Mesothelial cell of epicardium (in vitro differentiated cells): ENCODE measurements at regions not wholly inside any gene's neighbourhood (a gene's known extent, or its start where the extent isn't known, plus 50 kb on each side); places are given as distances from the start of the nearest gene placed in this dataset.

Source experiments
- DNase-seq, 2 experiments: peaks; one replicate each; pipeline ENCODE4 v3.0.0; 2021; ENCODE audit warnings: low spot score in 2 of 2; ENCODE audit not compliant: unreplicated experiment in 2 of 2
- H3K27ac Mint-ChIP-seq: 2 replicates; pipeline ENCODE4 v1.8.0; 2021; ENCODE audit warnings: mixed read lengths
- H3K27me3 Mint-ChIP-seq: 2 replicates; pipeline ENCODE4 v1.8.0; 2021; ENCODE audit warnings: low read depth, mixed read lengths
- H3K36me3 Mint-ChIP-seq: 2 replicates; pipeline ENCODE4 v1.8.0; 2021; ENCODE audit warnings: mixed read lengths
- H3K4me1 Mint-ChIP-seq: 2 replicates; pipeline ENCODE4 v1.8.0; 2021; ENCODE audit warnings: mixed read lengths
- H3K4me3 Mint-ChIP-seq: 2 replicates; pipeline ENCODE4 v1.8.0; 2021; ENCODE audit warnings: mild to moderate bottlenecking, moderate library complexity, mixed read lengths
- H3K9me3 Mint-ChIP-seq: 2 replicates; pipeline ENCODE4 v1.8.0; 2021; ENCODE audit warnings: mixed read lengths
- CTCF ChIP-seq: fragments of 200-600 bp; sonication (generic); IDR thresholded peaks from one replicate; pipeline ENCODE4 v1.5.0; 2021; ENCODE audit warnings: antibody characterized with exemption; ENCODE audit not compliant: unreplicated experiment

DNA sequence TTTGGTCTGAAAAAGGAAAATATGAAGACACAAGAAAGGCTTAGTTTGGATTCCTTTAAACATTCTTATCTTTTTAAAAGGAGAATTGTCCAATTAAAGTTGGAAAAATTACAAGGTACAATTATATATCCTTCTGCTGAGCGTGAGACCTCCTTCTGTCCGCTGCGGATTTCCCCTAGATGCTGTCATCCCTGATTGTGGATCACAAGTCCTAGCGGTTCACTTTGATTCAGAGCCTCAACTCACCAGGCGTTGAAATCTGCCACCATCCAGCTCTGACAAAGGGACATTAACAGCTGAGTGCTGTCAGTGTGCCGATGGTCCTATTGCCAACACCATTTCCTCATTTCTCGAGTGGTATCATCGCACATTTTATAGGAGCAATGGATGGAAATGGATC lies 73.1 kb upstream of the PTER start:
- Mint-ChIP-seq H3K36me3 (peaks cover 4% of the 10 kb centered on the region), H3K9me3 (peaks cover 26% of the 10 kb centered on the region), H3K27ac (no peak overlapping the region), H3K27me3 (peaks cover 5% of the 10 kb centered on the region), H3K4me1 (no peaks in the 10 kb centered on the region), H3K4me3 (no peak overlapping the region)
- no peak for DNase-seq
- TF ChIP-seq CTCF: no peak

- Mint-ChIP-seq H3K9me3 (peaks cover 4% of the 10 kb centered on the region), H3K36me3 (no peaks in the 10 kb centered on the region)
Observed at GRCh38 chr10:16367621-16368292, 69.1 kb upstream of the PTER start.

GRCh38 chr10:16381083-16381482 lies 55.7 kb upstream of the PTER start:
- no peak overlapping the region for H3K27ac Mint-ChIP-seq
- no peak for DNase-seq
- H3K4me1 Mint-ChIP-seq: no peaks in the 10 kb centered on the region
- H3K36me3 Mint-ChIP-seq: no peaks in the 10 kb centered on the region
- TF ChIP-seq CTCF: no peak
- no peaks in the 10 kb centered on the region for H3K9me3 Mint-ChIP-seq
- no peak overlapping the region for H3K4me3 Mint-ChIP-seq
- H3K27me3 Mint-ChIP-seq: peaks cover 11% of the 10 kb centered on the region

More at GRCh38 chr10:16367621-16368292, 69.1 kb upstream of the PTER start:
- Mint-ChIP-seq H3K27ac (no peak overlapping the region), H3K27me3 (peaks cover 8% of the 10 kb centered on the region), H3K4me3 (no peak overlapping the region), H3K4me1 (no peaks in the 10 kb centered on the region)
- no peak for DNase-seq
- TF ChIP-seq CTCF: no peak

- Mint-ChIP-seq H3K36me3 (no peaks in the 10 kb centered on the region), H3K27me3 (peaks cover 15% of the 10 kb centered on the region), H3K4me3 (no peak overlapping the region), H3K9me3 (no peaks in the 10 kb centered on the region), H3K27ac (no peak overlapping the region), H3K4me1 (no peaks in the 10 kb centered on the region)
- DNase-seq: no peak
- TF ChIP-seq CTCF: no peak
Observed at GRCh38 chr10:16384021-16384420, 52.8 kb upstream of the PTER start.

DNA sequence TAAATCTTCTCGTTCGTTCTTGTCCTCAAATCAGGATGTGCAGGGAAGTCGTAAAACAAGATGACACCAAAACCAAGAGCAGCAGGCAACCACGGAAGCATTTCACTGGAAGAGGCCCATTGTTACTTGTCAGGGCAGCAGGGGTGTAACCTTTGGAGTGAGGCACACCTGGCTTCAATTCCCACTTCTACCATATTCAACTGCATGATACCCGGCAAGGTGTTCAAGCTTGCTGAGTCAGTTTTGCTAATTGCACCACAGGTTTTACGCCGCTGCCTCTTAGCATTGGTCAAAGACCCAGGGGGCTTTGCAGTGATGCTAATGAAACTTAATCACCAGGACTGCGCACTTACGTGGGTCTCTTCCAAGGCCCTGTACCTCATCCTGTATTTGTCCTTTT lies 50.0 kb upstream of the PTER start:
- Mint-ChIP-seq H3K27me3 (peaks cover 13% of the 10 kb centered on the region), H3K4me3 (no peak overlapping the region), H3K9me3 (no peaks in the 10 kb centered on the region), H3K27ac (no peak overlapping the region), H3K4me1 (no peaks in the 10 kb centered on the region), H3K36me3 (no peaks in the 10 kb centered on the region)
- no peak for TF ChIP-seq CTCF
- DNase-seq: no peak
